LNCaP clone FGC (cell line): ENCODE measurements at regions not wholly inside any gene's neighbourhood (a gene's known extent, or its start where the extent isn't known, plus 50 kb on each side); places are given as distances from the start of the nearest gene placed in this dataset.

ENCODE experiments used
- DNase-seq: peaks from one replicate; pipeline ENCODE4 v3.0.0-alpha.2; 2011; ENCODE audit warnings: low read depth
- H3K4me3 ChIP-seq: 2 replicates; pipeline ENCODE4 v1.5.1; 2011; ENCODE audit warnings: mild to moderate bottlenecking, low read depth, low read length, control low read depth
- TF ChIP-seq, protein P1 (sequence below): IDR thresholded peaks from 2 replicates; pipeline ENCODE4 v1.5.1; 2012; ENCODE audit warnings: mild to moderate bottlenecking; ENCODE audit not compliant: control insufficient read depth, insufficient read depth; ENCODE audit errors: extremely low read depth

DNA sequence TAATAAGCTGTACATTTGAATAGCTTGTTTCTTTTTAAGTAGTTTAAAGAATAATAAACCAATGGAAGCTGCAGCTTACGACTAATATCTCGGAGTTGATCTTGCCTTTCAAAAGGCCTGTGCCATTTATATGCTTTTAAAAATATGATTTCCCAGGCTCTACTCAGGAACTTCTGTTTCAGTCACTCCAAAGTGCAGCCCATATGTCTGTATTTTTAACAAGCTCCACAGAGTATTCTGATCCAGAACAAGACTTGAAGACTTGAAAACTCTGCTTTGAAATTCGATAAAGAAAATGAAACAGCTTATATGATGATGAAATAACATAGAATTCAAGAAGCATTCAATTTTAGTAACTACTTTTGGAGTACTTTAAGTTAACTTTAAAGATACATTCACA is 79.1 kb upstream of the PLPPR4 start:
- no peak overlapping the region for H3K4me3 ChIP-seq
- TF ChIP-seq, protein P1, sequence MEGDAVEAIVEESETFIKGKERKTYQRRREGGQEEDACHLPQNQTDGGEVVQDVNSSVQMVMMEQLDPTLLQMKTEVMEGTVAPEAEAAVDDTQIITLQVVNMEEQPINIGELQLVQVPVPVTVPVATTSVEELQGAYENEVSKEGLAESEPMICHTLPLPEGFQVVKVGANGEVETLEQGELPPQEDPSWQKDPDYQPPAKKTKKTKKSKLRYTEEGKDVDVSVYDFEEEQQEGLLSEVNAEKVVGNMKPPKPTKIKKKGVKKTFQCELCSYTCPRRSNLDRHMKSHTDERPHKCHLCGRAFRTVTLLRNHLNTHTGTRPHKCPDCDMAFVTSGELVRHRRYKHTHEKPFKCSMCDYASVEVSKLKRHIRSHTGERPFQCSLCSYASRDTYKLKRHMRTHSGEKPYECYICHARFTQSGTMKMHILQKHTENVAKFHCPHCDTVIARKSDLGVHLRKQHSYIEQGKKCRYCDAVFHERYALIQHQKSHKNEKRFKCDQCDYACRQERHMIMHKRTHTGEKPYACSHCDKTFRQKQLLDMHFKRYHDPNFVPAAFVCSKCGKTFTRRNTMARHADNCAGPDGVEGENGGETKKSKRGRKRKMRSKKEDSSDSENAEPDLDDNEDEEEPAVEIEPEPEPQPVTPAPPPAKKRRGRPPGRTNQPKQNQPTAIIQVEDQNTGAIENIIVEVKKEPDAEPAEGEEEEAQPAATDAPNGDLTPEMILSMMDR, result no peak
- no peak for DNase-seq

DNA sequence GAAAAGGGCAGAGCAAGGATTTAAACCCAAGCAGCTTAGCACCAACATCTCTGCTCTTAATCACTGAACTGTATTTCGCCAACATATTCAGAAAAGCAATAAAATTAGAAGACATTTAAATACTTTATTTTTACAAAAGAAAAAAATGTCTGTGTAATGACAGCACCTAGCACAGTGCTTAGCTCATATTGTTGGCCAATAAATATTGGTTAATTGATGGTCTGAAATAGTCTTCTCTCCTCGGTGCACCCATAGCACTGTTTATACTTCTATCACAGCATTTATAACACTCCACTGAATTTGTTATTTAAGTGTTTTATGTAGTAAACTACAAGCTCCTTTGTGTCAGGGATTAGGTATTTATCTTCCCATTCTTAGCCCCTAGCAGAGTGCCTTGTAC is 70.9 kb upstream of the PLPPR4 start:
- DNase-seq, result no peak
- no peak overlapping the region for H3K4me3 ChIP-seq
- TF ChIP-seq, protein P1, result no peak

DNA sequence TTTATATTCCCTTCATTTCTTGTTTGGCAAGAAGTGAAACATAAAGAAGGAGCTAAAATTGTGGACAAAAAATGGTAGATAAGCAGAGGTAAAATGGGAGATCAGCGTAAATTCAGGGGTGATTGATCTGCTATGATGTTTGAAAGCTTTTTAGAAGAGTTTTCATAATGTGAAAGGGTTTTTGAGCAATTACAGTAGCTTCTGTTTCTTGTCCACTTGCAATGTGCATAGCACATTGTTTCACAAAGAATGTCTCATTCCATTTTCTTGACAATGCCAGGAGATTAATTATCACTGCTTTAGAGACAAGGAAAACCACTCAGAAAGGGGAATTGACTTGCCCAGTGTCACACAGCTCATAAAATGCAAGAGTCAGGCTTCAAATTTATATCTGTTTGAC is 65.9 kb upstream of the PLPPR4 start:
- TF ChIP-seq, protein P1, result no peak
- no peak for DNase-seq
- H3K4me3 ChIP-seq, result no peak overlapping the region

DNA sequence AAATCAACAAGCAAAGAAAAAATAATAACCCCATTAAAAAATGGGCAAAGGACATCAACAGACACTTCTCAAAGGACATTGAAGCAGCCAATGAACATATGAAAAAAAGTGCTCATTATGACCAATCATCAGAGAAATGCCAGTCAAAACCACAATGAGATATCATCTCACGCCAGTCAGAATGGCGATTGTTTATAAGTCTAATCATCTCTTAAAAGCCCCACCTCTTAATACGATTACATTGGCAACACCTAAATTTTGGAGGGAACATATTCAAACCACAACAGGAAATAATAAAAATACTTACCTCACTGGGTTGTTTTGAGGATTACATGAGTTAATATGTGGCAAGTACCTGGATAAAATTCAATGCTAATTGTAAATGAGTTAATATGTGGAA is 57.1 kb upstream of the PLPPR4 start:
- peak; percentile 13 for DNase-seq
- TF ChIP-seq, protein P1, result no peak
- no peak overlapping the region for H3K4me3 ChIP-seq
